RWPE2 (cell line): ENCODE measurements at regions not wholly inside any gene's neighbourhood (a gene's known extent, or its start where the extent isn't known, plus 50 kb on each side); places are given as distances from the start of the nearest gene placed in this dataset.

Experiments
- ATAC-seq: fragments of 200-7000 bp; cut with Tn5 transposase; 3 replicates; pipeline ENCODE4 v1.9.1; 2021; ENCODE audit warnings: low read depth
- DNase-seq: peaks from one replicate; pipeline ENCODE4 v3.0.0-alpha.2; 2020; ENCODE audit warnings: low spot score
- H3K27ac ChIP-seq: fragments of 450-650 bp; 2 replicates; pipeline ENCODE4 v1.5.1; 2017; ENCODE audit warnings: mild to moderate bottlenecking; ENCODE audit not compliant: poor library complexity, severe bottlenecking
- H3K27me3 ChIP-seq: fragments of 250-450 bp; sonication (Bioruptor Pico); 2 replicates; pipeline ENCODE4 v1.5.1; 2021; ENCODE audit warnings: mild to moderate bottlenecking, moderate library complexity; ENCODE audit not compliant: insufficient read depth, poor library complexity, severe bottlenecking
- H3K36me3 ChIP-seq: fragments of 250-450 bp; sonication (Bioruptor Pico); 2 replicates; pipeline ENCODE4 v1.5.1; 2020; ENCODE audit warnings: low read depth, mild to moderate bottlenecking, moderate library complexity
- H3K4me1 ChIP-seq: fragments of 250-450 bp; sonication (Bioruptor Pico); 2 replicates; pipeline ENCODE4 v1.5.1; 2021; ENCODE audit warnings: mild to moderate bottlenecking, moderate library complexity; ENCODE audit not compliant: insufficient read depth, poor library complexity, severe bottlenecking
- H3K4me3 ChIP-seq: fragments of 250-450 bp; sonication (Bioruptor Pico); 2 replicates; pipeline ENCODE4 v1.5.1; 2021; ENCODE audit warnings: mild to moderate bottlenecking, moderate library complexity; ENCODE audit not compliant: severe bottlenecking
- H3K9me3 ChIP-seq: fragments of 250-450 bp; sonication (Bioruptor Pico); 2 replicates; pipeline ENCODE4 v1.5.1; 2021; ENCODE audit warnings: mild to moderate bottlenecking, moderate library complexity; ENCODE audit not compliant: severe bottlenecking
- TF ChIP-seq, protein P1 (sequence below): fragments of 450-650 bp; IDR thresholded peaks from one replicate; pipeline ENCODE4 v1.5.1; 2017; ENCODE audit warnings: mild to moderate bottlenecking, moderate library complexity; ENCODE audit not compliant: poor library complexity, severe bottlenecking

DNA sequence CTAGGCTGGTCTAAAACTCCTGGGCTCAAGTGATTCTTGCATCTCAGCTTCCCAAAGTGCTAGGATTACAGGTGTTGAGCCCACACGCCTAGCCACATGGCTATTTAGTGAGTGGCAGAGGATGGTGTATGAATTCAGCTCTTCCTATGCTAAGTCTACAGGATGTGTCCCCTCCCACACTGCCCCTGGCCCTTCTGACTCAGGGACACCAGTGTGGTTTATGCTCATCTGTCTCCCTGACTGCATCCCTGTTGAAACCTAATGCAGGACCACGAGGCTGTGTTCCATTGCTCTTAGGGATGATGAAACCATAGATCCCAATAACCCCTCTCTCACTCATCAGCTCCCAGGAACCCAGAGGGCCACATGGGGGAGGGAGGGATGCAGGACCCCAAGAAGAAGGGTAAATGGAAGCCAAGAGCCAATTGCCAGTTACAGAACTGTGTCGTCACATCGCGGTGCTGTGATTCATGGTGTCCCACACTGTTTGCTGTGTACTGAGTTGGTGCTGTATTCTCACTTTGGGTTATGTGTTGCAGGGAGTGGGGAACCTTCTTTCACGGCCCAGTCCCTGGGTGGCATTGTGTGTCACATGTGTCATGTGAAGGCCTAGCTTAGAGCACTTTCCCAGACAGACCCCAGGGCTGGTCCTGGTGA, 102.9 kb upstream of the HAAO start:
- Histone ChIP-seq H3K4me1 (peaks cover 4% of the 10 kb centered on the region), H3K9me3 (no peaks in the 10 kb centered on the region), H3K27ac (no peak overlapping the region), H3K4me3 (no peak overlapping the region), H3K36me3 (no peaks in the 10 kb centered on the region), H3K27me3 (no peaks in the 10 kb centered on the region)
- TF ChIP-seq, protein P1, sequence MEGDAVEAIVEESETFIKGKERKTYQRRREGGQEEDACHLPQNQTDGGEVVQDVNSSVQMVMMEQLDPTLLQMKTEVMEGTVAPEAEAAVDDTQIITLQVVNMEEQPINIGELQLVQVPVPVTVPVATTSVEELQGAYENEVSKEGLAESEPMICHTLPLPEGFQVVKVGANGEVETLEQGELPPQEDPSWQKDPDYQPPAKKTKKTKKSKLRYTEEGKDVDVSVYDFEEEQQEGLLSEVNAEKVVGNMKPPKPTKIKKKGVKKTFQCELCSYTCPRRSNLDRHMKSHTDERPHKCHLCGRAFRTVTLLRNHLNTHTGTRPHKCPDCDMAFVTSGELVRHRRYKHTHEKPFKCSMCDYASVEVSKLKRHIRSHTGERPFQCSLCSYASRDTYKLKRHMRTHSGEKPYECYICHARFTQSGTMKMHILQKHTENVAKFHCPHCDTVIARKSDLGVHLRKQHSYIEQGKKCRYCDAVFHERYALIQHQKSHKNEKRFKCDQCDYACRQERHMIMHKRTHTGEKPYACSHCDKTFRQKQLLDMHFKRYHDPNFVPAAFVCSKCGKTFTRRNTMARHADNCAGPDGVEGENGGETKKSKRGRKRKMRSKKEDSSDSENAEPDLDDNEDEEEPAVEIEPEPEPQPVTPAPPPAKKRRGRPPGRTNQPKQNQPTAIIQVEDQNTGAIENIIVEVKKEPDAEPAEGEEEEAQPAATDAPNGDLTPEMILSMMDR: no peak
- no peak for ATAC-seq
- DNase-seq: no peak

DNA sequence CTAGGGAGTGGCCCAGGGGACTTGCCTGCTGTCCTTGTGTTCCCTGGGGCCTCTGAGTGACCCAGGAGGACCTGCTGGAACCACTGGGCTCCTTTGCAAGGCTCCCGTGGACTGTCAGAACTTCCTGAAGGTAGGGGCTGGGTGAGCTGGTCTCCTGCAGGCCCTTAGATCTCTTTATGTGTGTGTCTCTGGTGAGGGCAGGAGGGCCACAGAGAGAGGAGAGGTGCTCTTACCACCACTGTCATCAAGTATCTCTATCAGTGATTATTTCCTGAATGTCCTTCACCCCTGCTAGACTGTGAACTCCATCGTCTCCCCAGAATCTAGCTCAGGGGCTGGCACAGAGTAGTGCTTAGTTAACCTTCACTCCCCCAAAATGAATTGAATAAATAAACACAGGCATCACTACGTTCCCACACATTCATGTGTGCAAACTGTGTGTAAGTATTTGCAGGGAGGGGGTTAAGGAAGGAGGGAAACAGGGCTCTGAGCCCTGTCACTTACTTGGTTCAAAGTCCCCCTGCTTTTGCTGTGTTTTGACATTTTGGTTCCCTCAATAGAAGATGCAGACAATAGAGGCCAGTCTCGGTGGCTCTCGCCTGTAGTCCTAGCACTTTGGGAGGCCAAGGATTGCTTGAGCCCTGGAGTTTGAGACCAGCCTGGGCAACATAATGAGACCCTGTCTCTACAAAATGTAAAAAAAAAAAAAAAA, 100.8 kb upstream of the HAAO start:
- TF ChIP-seq, protein P1: no peak
- DNase-seq (no peak), ATAC-seq (no peak)
- Histone ChIP-seq H3K9me3 (no peaks in the 10 kb centered on the region), H3K4me1 (peaks cover 4% of the 10 kb centered on the region), H3K4me3 (no peak overlapping the region), H3K27ac (no peak overlapping the region), H3K27me3 (no peaks in the 10 kb centered on the region), H3K36me3 (no peaks in the 10 kb centered on the region)

DNA sequence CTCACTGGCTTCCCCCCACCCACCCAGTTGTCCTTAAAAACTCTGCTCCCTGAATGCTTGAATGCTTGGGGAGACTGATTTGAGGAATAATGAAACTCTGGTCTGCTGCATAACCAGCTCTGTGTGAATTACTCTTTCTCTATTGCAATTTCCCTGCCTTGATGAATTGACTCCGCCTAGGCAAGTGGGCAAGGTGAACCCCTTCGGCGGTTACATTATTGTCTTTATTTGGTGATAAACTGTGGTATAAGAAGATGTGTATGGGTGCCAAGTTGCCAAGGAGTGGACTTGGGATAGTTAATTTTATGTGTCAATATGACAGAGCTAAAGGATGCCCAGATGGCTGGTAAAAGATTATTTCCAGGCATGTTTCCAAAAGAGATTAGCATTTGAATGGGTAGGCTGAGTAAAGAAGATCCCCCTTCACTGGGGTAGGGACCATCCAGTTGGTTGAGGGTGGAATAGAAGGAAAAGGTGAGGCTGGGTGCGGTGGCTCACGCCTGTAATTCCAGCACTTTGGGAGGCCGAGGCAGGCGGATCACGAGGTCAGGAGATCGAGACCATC, 98.5 kb upstream of the HAAO start:
- no peaks in the 10 kb centered on the region for H3K9me3 ChIP-seq
- no peaks in the 10 kb centered on the region for H3K36me3 ChIP-seq
- H3K27me3 ChIP-seq: no peaks in the 10 kb centered on the region
- H3K4me1 ChIP-seq: no peaks in the 10 kb centered on the region
- DNase-seq (no peak), ATAC-seq (no peak)
- TF ChIP-seq, protein P1: no peak
- no peak overlapping the region for H3K4me3 ChIP-seq
- H3K27ac ChIP-seq: no peak overlapping the region

DNA sequence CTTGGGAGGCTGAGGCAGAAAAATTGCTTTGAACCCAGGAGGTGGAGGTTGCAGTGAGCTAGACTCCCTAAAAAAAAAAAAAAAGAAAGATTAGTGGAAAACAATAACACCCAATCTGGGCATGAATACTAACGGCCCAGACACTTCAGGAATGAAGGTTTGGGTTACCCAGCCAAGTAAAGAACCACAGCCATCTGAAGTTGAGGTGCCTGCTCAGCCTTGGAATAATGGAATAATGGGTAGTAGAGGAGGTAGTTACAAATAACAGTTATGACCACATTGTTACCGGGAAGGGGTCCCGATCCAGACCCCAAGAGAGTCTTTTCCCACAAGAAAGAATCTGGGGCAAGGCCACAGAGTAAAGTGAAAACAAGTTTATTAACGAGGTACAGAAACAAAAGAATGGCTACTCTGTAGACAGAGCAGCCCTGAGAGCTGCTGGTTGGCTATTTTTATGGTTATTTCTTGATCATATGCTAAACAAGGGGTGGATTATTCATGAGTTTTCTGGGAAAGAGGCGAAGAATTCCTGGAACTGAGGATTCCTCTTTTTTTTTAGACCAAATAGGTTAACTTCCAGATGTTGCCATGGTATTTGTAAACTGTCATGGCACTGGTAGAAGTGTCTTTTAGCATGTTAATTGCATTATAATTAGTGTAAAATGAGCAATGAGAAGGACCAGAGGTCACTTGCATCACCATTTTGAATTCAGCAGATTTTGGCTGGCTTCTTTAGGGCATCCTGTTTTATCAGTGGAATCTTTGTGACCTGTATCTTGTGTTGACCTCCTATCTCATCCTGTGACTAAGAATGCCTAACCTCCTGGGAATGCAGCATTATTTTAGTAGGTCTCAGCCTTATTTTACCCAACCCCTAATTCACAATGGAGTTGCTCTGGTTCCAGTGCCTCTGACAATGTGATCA, 96.2 kb upstream of the HAAO start:
- H3K4me1 ChIP-seq: no peaks in the 10 kb centered on the region
- no peaks in the 10 kb centered on the region for H3K9me3 ChIP-seq
- DNase-seq (no peak), ATAC-seq (no peak)
- no peaks in the 10 kb centered on the region for H3K27me3 ChIP-seq
- H3K4me3 ChIP-seq: no peak overlapping the region
- TF ChIP-seq, protein P1: no peak
- H3K27ac ChIP-seq: no peak overlapping the region
- no peaks in the 10 kb centered on the region for H3K36me3 ChIP-seq
